H1 (cell line): ENCODE measurements at regions not wholly inside any gene's neighbourhood (a gene's known extent, or its start where the extent isn't known, plus 50 kb on each side); places are given as distances from the start of the nearest gene placed in this dataset.

Experiments used
- CTCF ChIA-PET: fragments of 300-600 bp; sonication (Branson Sonifier 250); formaldehyde crosslinking; loops from one replicate; lab custom pipeline; 2021; ENCODE audit not compliant: partially characterized antibody; lab: Charles Lee
- POLR2A ChIA-PET: fragments of 300-600 bp; sonication (Branson Sonifier 250); formaldehyde crosslinking; loops from one replicate; lab custom pipeline; 2021; ENCODE audit warnings: inconsistent platforms; ENCODE audit not compliant: partially characterized antibody; lab: Charles Lee
- DNase-seq, 2 experiments: peaks; one replicate each; pipeline versions ENCODE4 v3.0.0 to v3.0.0-alpha.2; 2010 to 2022; ENCODE audit warnings: low spot score in 2 of 2, low read depth in 1 of 2, mixed read lengths in 1 of 2
- FAIRE-seq: peaks from 2 replicates; lab custom pipeline; 2011; peaks lifted over from hg19 to GRCh38; lab: Jason Lieb, UNC
- H2AFZ ChIP-seq: 2 replicates; pipeline ENCODE4 v1.8.1; 2012; ENCODE audit warnings: low read length, inconsistent platforms
- H2AK5ac ChIP-seq: 2 replicates; pipeline ENCODE4 v1.6.1; 2013; ENCODE audit warnings: low read depth, low read length
- H2BK120ac ChIP-seq: replicated peaks from 2 replicates; pipeline ENCODE3; 2013; ENCODE audit warnings: low read depth, low read length, inconsistent platforms
- H2BK12ac ChIP-seq: 2 replicates; pipeline ENCODE4 v1.6.1; 2013; ENCODE audit warnings: low read depth, low read length
- H2BK15ac ChIP-seq: 2 replicates; pipeline ENCODE4 v1.6.1; 2013; ENCODE audit warnings: low read length
- H2BK20ac ChIP-seq: 2 replicates; pipeline ENCODE4 v1.6.1; 2013; ENCODE audit warnings: low read length
- H2BK5ac ChIP-seq: 2 replicates; pipeline ENCODE4 v1.6.1; 2013; ENCODE audit warnings: low read depth, low read length
- H3K14ac ChIP-seq: 2 replicates; pipeline ENCODE4 v1.6.1; 2013; ENCODE audit warnings: inconsistent platforms; ENCODE audit not compliant: insufficient read length
- H3K18ac ChIP-seq: 2 replicates; pipeline ENCODE4 v1.6.1; 2013; ENCODE audit warnings: low read length; ENCODE audit errors: extremely low read depth
- H3K23ac ChIP-seq: 2 replicates; pipeline ENCODE4 v1.6.1; 2013; ENCODE audit warnings: inconsistent platforms; ENCODE audit not compliant: insufficient read length
- H3K23me2 ChIP-seq: 2 replicates; pipeline ENCODE4 v1.6.1; 2013; ENCODE audit warnings: low read depth, low read length
- H3K27ac ChIP-seq: 2 replicates; pipeline ENCODE4 v1.6.1; 2011; ENCODE audit warnings: low read depth, low read length, inconsistent platforms
- H3K27me3 ChIP-seq, 4 experiments: replicated peaks in 1 of 4; 1 replicate in 1 of 4; 2 replicates in 3 of 4; pipeline versions ENCODE4 v1.6.1 to v1.8.1; 2011 to 2013; ENCODE audit warnings: low read length in 3 of 4, mild to moderate bottlenecking in 3 of 4, inconsistent platforms in 2 of 4, mixed read lengths in 2 of 4, moderate library complexity in 1 of 4; ENCODE audit not compliant: control insufficient read depth in 3 of 4, insufficient read depth in 3 of 4; ENCODE audit errors: extremely low read depth in 1 of 4
- H3K36me3 ChIP-seq, 4 experiments: 2 replicates each; pipeline versions ENCODE4 v1.6.1 to v1.8.1; 2011 to 2013; ENCODE audit warnings: mild to moderate bottlenecking in 4 of 4, low read length in 3 of 4, moderate library complexity in 2 of 4, control low read depth in 1 of 4, inconsistent platforms in 1 of 4; ENCODE audit not compliant: insufficient read depth in 4 of 4, control insufficient read depth in 2 of 4
- H3K4ac ChIP-seq: replicated peaks from 2 replicates; pipeline ENCODE3; 2013; ENCODE audit warnings: low read length, low read depth, mixed read lengths, inconsistent platforms; ENCODE audit not compliant: insufficient read length
- H3K4me1 ChIP-seq, 4 experiments: replicated peaks in 1 of 4; 1 replicate in 1 of 4; 2 replicates in 3 of 4; pipeline versions ENCODE4 v1.6.1 to v1.8.1; 2011 to 2013; ENCODE audit warnings: low read length in 3 of 4, inconsistent platforms in 2 of 4, mixed read lengths in 1 of 4; ENCODE audit not compliant: insufficient read depth in 4 of 4, control insufficient read depth in 3 of 4
- H3K4me2 ChIP-seq, 2 experiments: 2 replicates each; pipeline versions ENCODE4 v1.6.1 to v1.8.1; 2011 to 2013; ENCODE audit warnings: low read depth in 2 of 2, low read length in 2 of 2, control low read depth in 1 of 2, inconsistent platforms in 1 of 2, mild to moderate bottlenecking in 1 of 2; ENCODE audit not compliant: insufficient read depth in 1 of 2
- H3K4me3 ChIP-seq, 4 experiments: fragments of 200-600, 300-600 bp in 1 of 4; sonication (generic), shearing (Covaris generic), sonication (Bioruptor Twin) in 1 of 4; 2 replicates each; pipeline versions ENCODE4 v1.5.1 to v1.8.1; 2011 to 2016; ENCODE audit warnings: low read length in 4 of 4, low read depth in 3 of 4, control low read depth in 2 of 4, inconsistent platforms in 2 of 4, mild to moderate bottlenecking in 2 of 4, mixed read lengths in 1 of 4, moderate library complexity in 1 of 4; ENCODE audit not compliant: insufficient read depth in 2 of 4; ENCODE audit errors: extremely low read depth in 1 of 4
- H3K56ac ChIP-seq: replicated peaks from 2 replicates; pipeline ENCODE3; 2013; ENCODE audit warnings: low read depth, mild to moderate bottlenecking, mixed read lengths, low read length, inconsistent platforms; ENCODE audit not compliant: insufficient read length
- H3K79me1 ChIP-seq: 2 replicates; pipeline ENCODE4 v1.6.1; 2013; ENCODE audit warnings: low read depth, low read length, control low read depth
- H3K79me2 ChIP-seq, 2 experiments: 2 replicates each; pipeline versions ENCODE4 v1.6.1 to v1.8.1; 2012 to 2013; ENCODE audit warnings: low read length in 2 of 2, mild to moderate bottlenecking in 2 of 2, inconsistent platforms in 1 of 2; ENCODE audit not compliant: insufficient read depth in 2 of 2, control insufficient read depth in 1 of 2
- H3K9ac ChIP-seq, 4 experiments: replicated peaks in 1 of 4; 1 replicate in 1 of 4; 2 replicates in 3 of 4; pipeline versions ENCODE4 v1.6.1 to v1.8.1; 2011 to 2013; ENCODE audit warnings: low read depth in 3 of 4, low read length in 3 of 4, control low read depth in 2 of 4, mild to moderate bottlenecking in 2 of 4, moderate library complexity in 2 of 4, inconsistent platforms in 1 of 4; ENCODE audit errors: extremely low read depth in 1 of 4
- H3K9me3 ChIP-seq, 2 experiments: 2 replicates each; pipeline versions ENCODE4 v1.6.1 to v1.8.1; 2012 to 2013; ENCODE audit warnings: mild to moderate bottlenecking in 2 of 2, moderate library complexity in 2 of 2, control low read depth in 1 of 2, inconsistent platforms in 1 of 2, low read depth in 1 of 2, low read length in 1 of 2, mixed read lengths in 1 of 2; ENCODE audit not compliant: insufficient read depth in 2 of 2
- H4K20me1 ChIP-seq, 2 experiments: replicated peaks in 1 of 2; 2 replicates each; pipeline versions ENCODE3 to v1.8.1; 2011 to 2013; ENCODE audit warnings: inconsistent platforms in 2 of 2, low read length in 2 of 2, mild to moderate bottlenecking in 1 of 2; ENCODE audit not compliant: insufficient read depth in 2 of 2, control insufficient read depth in 1 of 2
- H4K5ac ChIP-seq: 2 replicates; pipeline ENCODE4 v1.6.1; 2013; ENCODE audit warnings: low read length, low read depth, mixed read lengths, inconsistent platforms; ENCODE audit not compliant: insufficient read length
- H4K8ac ChIP-seq: 2 replicates; pipeline ENCODE4 v1.8.0; 2013; ENCODE audit warnings: mild to moderate bottlenecking, moderate library complexity, low read length, inconsistent platforms; ENCODE audit not compliant: insufficient read depth; ENCODE audit errors: extremely low read depth
- H4K91ac ChIP-seq: replicated peaks from 2 replicates; pipeline ENCODE3; 2013; ENCODE audit warnings: low read length, mixed read lengths, inconsistent platforms; ENCODE audit not compliant: insufficient read length
- ASH2L ChIP-seq: fragments of 200-600, 300-600 bp; sonication (generic); IDR thresholded peaks from one replicate; pipeline ENCODE4 v1.7.1; 2017; ENCODE audit warnings: low read length
- ATF2 ChIP-seq: IDR thresholded peaks from 2 replicates; pipeline ENCODE4 v1.6.1; 2012; ENCODE audit warnings: low read length, inconsistent platforms
- ATF3 ChIP-seq: IDR thresholded peaks from 2 replicates; pipeline ENCODE4 v1.6.1; 2011; ENCODE audit warnings: low read depth, mild to moderate bottlenecking, low read length; ENCODE audit not compliant: insufficient read depth
- CTCF ChIP-seq, 3 experiments: IDR thresholded peaks; 1 replicate in 2 of 3; 2 replicates in 1 of 3; pipeline versions ENCODE4 v1.5.1 to v1.6.1; 2011; ENCODE audit warnings: low read length in 3 of 3, mild to moderate bottlenecking in 3 of 3, inconsistent platforms in 2 of 3, low read depth in 1 of 3, moderate library complexity in 1 of 3; ENCODE audit not compliant: insufficient read depth in 1 of 3; ENCODE audit errors: control extremely low read depth in 1 of 3
- HDAC2 ChIP-seq, 2 experiments: fragments of 300-600 bp in 1 of 2; sonication (generic) in 1 of 2; IDR thresholded peaks; 2 replicates each; pipeline ENCODE4 v1.6.1; 2011 to 2012; ENCODE audit warnings: low read depth in 2 of 2, low read length in 2 of 2, mild to moderate bottlenecking in 2 of 2, moderate library complexity in 2 of 2, borderline replicate concordance in 1 of 2, inconsistent platforms in 1 of 2
- POLR2A ChIP-seq, 2 experiments: IDR thresholded peaks; 1 replicate in 1 of 2; 2 replicates in 1 of 2; pipeline ENCODE4 v1.6.1; 2011; ENCODE audit warnings: low read depth in 2 of 2, low read length in 2 of 2, mild to moderate bottlenecking in 2 of 2; ENCODE audit errors: control extremely low read depth in 1 of 2
- SP2 ChIP-seq: IDR thresholded peaks from 2 replicates; pipeline ENCODE4 v1.6.1; 2012; ENCODE audit warnings: mild to moderate bottlenecking, low read length, inconsistent platforms
- SRF ChIP-seq: IDR thresholded peaks from 2 replicates; pipeline ENCODE4 v1.6.1; 2011; ENCODE audit warnings: mild to moderate bottlenecking, low read depth, low read length, moderate library complexity
- TCF12 ChIP-seq: IDR thresholded peaks from 2 replicates; pipeline ENCODE4 v1.6.1; 2011; ENCODE audit warnings: low read depth, mild to moderate bottlenecking, low read length

- H2AK5ac ChIP-seq: no peak overlapping the region
- H3K79me1 ChIP-seq: no peaks in the 10 kb centered on the region
- no peak overlapping the region for H3K4me3 ChIP-seq
- H2BK15ac ChIP-seq: no peak overlapping the region
- ChIA-PET CTCF (no interaction called here), POLR2A (no interaction called here)
- H3K23me2 ChIP-seq: no peaks in the 10 kb centered on the region
- peaks cover 0 to 6% of the 10 kb centered on the region in 2 experiments; a peak in 1 of 4 replicates for H3K9me3 ChIP-seq
- no peak overlapping the region for H2BK20ac ChIP-seq
- H3K18ac ChIP-seq: no peak overlapping the region
- H2BK5ac ChIP-seq: no peak overlapping the region
- H3K9ac ChIP-seq: no peak overlapping the region
- H3K27ac ChIP-seq: no peak overlapping the region
- H3K14ac ChIP-seq: no peak overlapping the region
- no peak for FAIRE-seq
- no peak overlapping the region for H3K4ac ChIP-seq
- no peaks in the 10 kb centered on the region for H3K36me3 ChIP-seq
- no peak overlapping the region for H4K5ac ChIP-seq
- H4K20me1 ChIP-seq: no peaks in the 10 kb centered on the region
- H3K27me3 ChIP-seq: no peaks in the 10 kb centered on the region
- no peak overlapping the region for H3K23ac ChIP-seq
- H3K4me2 ChIP-seq: no peak overlapping the region
- no peak for TF ChIP-seq CTCF (IDR thresholded peaks at IDR 0.05; ENCODE audit: control extremely low read depth in 1 of 3, insufficient read depth in 1 of 3, low read depth in 1 of 3, low read length in 3 of 3)
- TF ChIP-seq TCF12: no peak
- no peak for TF ChIP-seq SRF
- no peak for TF ChIP-seq ASH2L
- no peak for TF ChIP-seq POLR2A (IDR thresholded peaks at IDR 0.05; ENCODE audit: control extremely low read depth in 1 of 2, low read depth in 2 of 2, low read length in 2 of 2)
- TF ChIP-seq ATF2: no peak
- no peak for TF ChIP-seq SP2
- TF ChIP-seq HDAC2 (IDR thresholded peaks at IDR 0.05; ENCODE audit: borderline replicate concordance in 1 of 2, low read depth in 2 of 2, low read length in 2 of 2): no peak
- no peak for TF ChIP-seq ATF3
- H3K56ac ChIP-seq: no peak overlapping the region
- H2BK12ac ChIP-seq: no peak overlapping the region
- H3K4me1 ChIP-seq: no peaks in the 10 kb centered on the region
- H2AFZ ChIP-seq: no peak overlapping the region
- DNase-seq: no peak
- H4K8ac ChIP-seq: no peak overlapping the region
- no peak overlapping the region for H4K91ac ChIP-seq
- H2BK120ac ChIP-seq: no peak overlapping the region
- no peaks in the 10 kb centered on the region for H3K79me2 ChIP-seq
Observed at GRCh38 chr5:143938230-143938629, 126.3 kb downstream of the HMHB1 start.
